Glutamatergic neuron (in vitro differentiated cells): ENCODE measurements at regions not wholly inside any gene's neighbourhood (a gene's known extent, or its start where the extent isn't known, plus 50 kb on each side); places are given as distances from the start of the nearest gene placed in this dataset.

ENCODE experiments used
- DNase-seq: peaks from one replicate; pipeline ENCODE4 v3.0.0; 2022
- H3K27ac Mint-ChIP-seq: one replicate; pipeline ENCODE4 v1.8.0; 2020; ENCODE audit warnings: mild to moderate bottlenecking, mixed read lengths, inconsistent platforms; ENCODE audit not compliant: unreplicated experiment
- H3K27me3 Mint-ChIP-seq: one replicate; pipeline ENCODE4 v1.8.0; 2020; ENCODE audit warnings: mild to moderate bottlenecking, moderate library complexity, mixed read lengths, inconsistent platforms; ENCODE audit not compliant: unreplicated experiment
- H3K36me3 Mint-ChIP-seq: one replicate; pipeline ENCODE4 v1.8.0; 2020; ENCODE audit warnings: mild to moderate bottlenecking, mixed read lengths, inconsistent platforms; ENCODE audit not compliant: unreplicated experiment
- H3K4me1 Mint-ChIP-seq: one replicate; pipeline ENCODE4 v1.8.0; 2020; ENCODE audit warnings: mild to moderate bottlenecking, low read depth, mixed read lengths, inconsistent platforms; ENCODE audit not compliant: unreplicated experiment
- H3K4me3 Mint-ChIP-seq: one replicate; pipeline ENCODE4 v1.8.0; 2020; ENCODE audit warnings: mild to moderate bottlenecking, mixed read lengths, inconsistent platforms; ENCODE audit not compliant: unreplicated experiment
- H3K9me3 Mint-ChIP-seq: one replicate; pipeline ENCODE4 v1.8.0; 2020; ENCODE audit warnings: mild to moderate bottlenecking, moderate library complexity, mixed read lengths, inconsistent platforms; ENCODE audit not compliant: unreplicated experiment
- CTCF ChIP-seq: fragments of 200-600 bp; sonication (generic); IDR thresholded peaks from one replicate; pipeline ENCODE4 v1.5.0; 2021; ENCODE audit not compliant: partially characterized antibody, unreplicated experiment

- no peaks in the 10 kb centered on the region for H3K27me3 Mint-ChIP-seq
- peaks cover 7% of the 10 kb centered on the region for H3K9me3 Mint-ChIP-seq
- DNase-seq: no peak
- H3K4me1 Mint-ChIP-seq: no peaks in the 10 kb centered on the region
- no peak overlapping the region for H3K4me3 Mint-ChIP-seq
- no peak for TF ChIP-seq CTCF
- no peak overlapping the region for H3K27ac Mint-ChIP-seq
- H3K36me3 Mint-ChIP-seq: peaks cover 6% of the 10 kb centered on the region
These were observed 1006.0 kb upstream of the TMEM132C start for GRCh38 chr12:127260999-127261398.

GRCh38 chr12:127262615-127263014 lies 1004.4 kb upstream of the TMEM132C start:
- H3K4me3 Mint-ChIP-seq: no peak overlapping the region
- no peaks in the 10 kb centered on the region for H3K4me1 Mint-ChIP-seq
- H3K27ac Mint-ChIP-seq: no peak overlapping the region
- no peak for DNase-seq
- no peak for TF ChIP-seq CTCF
- no peaks in the 10 kb centered on the region for H3K27me3 Mint-ChIP-seq
- H3K36me3 Mint-ChIP-seq: peaks cover 9% of the 10 kb centered on the region
- peaks cover 7% of the 10 kb centered on the region for H3K9me3 Mint-ChIP-seq

GRCh38 chr12:127263621-127264020 lies 1003.3 kb upstream of the TMEM132C start:
- H3K27ac Mint-ChIP-seq: no peak overlapping the region
- no peak overlapping the region for H3K4me3 Mint-ChIP-seq
- peaks cover 9% of the 10 kb centered on the region for H3K36me3 Mint-ChIP-seq
- peaks cover 2% of the 10 kb centered on the region for H3K4me1 Mint-ChIP-seq
- H3K27me3 Mint-ChIP-seq: peaks cover 4% of the 10 kb centered on the region
- no peak for DNase-seq
- peaks cover 10% of the 10 kb centered on the region for H3K9me3 Mint-ChIP-seq
- TF ChIP-seq CTCF: no peak

- H3K36me3 Mint-ChIP-seq: peaks cover 9% of the 10 kb centered on the region
- no peak overlapping the region for H3K27ac Mint-ChIP-seq
- H3K27me3 Mint-ChIP-seq: peaks cover 5% of the 10 kb centered on the region
These were observed 999.8 kb upstream of the TMEM132C start for GRCh38 chr12:127267128-127267527.

GRCh38 chr12:127268213-127268612 lies 998.8 kb upstream of the TMEM132C start:
- DNase-seq: no peak
- peaks cover 4% of the 10 kb centered on the region for H3K4me1 Mint-ChIP-seq
- no peak for TF ChIP-seq CTCF
- no peak overlapping the region for H3K4me3 Mint-ChIP-seq
- peaks cover 10% of the 10 kb centered on the region for H3K9me3 Mint-ChIP-seq
- peaks cover 5% of the 10 kb centered on the region for H3K27me3 Mint-ChIP-seq
- H3K36me3 Mint-ChIP-seq: peaks cover 9% of the 10 kb centered on the region
- peak overlapping the region; percentile 30 for H3K27ac Mint-ChIP-seq

More at GRCh38 chr12:127267128-127267527, 999.8 kb upstream of the TMEM132C start:
- H3K4me1 Mint-ChIP-seq: peaks cover 4% of the 10 kb centered on the region
- peaks cover 10% of the 10 kb centered on the region for H3K9me3 Mint-ChIP-seq
- no peak for TF ChIP-seq CTCF
- DNase-seq: no peak
- no peak overlapping the region for H3K4me3 Mint-ChIP-seq
